ENCODE measurements at regions not wholly inside any gene's neighbourhood (a gene's known extent, or its start where the extent isn't known, plus 50 kb on each side); places are given as distances from the start of the nearest gene placed in this dataset.

DNA sequence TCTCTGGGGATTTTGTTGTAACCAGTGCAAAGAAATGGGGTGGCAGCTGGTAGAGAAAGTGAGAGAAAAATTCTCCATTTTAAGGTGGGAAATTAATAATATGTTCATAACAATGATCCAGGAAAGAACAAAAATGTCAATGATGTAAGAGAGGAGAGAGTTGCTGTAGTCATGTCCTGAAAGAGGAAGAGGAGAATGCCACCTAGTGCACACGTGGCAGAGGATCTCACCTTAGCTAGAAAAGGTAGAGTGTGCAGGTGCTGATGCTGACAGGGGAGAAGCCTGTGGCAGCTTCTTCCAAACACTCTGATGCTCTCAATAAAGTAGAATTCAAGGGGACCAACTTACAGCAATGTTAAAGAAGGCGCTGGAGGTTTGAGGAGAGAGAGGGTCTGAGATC, 282.9 kb upstream of the PKDCC start:
- no peak for DNase-seq (ENCODE audit: low read depth, low spot score)

DNA sequence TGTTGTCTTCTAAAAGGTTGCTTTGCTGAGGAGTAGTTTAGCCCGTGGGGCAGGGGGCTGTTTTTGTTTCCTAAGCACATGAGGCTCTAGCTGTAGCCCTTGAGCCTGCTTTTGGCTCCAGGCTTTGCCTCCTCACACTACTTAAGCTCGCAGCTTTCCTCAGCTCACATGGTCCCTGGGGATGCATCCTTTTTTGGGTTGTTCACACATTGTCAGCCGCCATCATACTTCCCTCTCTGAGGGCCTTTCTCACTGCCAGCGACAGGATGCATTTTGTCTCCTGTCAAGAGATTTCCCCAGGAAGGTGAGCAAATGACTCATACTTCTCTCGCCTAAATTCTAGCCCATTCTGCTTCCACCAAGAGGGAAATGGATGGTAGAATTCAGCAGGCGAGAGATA, 279.5 kb upstream of the PKDCC start:
- no peak for DNase-seq (ENCODE audit: low read depth, low spot score)

DNA sequence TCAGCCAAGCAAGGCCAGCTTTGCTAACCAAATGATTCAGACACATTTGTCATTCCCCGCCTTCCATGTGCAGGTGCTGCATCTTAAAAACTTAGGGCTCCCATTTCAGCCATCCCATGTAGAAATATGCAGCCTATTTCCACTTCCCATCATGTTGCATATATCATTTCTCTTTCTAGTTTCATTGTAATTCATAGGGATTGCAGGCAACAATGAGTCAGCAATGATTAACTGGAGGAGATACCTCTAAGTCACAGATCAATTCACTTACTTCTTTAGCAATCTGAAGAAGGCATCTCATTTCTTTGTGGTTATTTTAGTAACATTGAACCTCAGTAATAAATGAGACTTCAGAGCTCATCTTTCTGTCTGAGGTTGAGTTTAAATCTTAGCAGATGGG, 276.1 kb upstream of the PKDCC start:
- no peak for DNase-seq (ENCODE audit: low read depth, low spot score)

DNA sequence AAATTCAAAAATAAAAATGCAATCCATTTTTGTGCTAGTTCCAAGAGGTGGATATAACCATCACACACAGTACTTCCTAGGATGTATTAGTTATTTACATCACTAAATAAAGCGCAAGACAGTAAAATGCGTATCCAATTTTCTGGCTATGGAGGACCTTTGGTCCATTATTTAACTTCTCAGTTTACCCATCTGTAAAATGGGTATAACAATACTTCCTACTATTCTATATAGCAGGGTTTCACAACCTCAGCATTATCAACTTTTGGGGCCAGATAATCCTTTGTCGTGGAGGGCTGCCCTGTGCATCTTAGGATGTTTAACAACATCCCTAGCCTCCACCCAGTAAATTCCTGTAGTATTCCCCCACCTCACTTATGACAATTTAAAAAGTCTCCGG, 275.1 kb upstream of the PKDCC start:
- DNase-seq (ENCODE audit: low read depth, low spot score) = no peak

DNA sequence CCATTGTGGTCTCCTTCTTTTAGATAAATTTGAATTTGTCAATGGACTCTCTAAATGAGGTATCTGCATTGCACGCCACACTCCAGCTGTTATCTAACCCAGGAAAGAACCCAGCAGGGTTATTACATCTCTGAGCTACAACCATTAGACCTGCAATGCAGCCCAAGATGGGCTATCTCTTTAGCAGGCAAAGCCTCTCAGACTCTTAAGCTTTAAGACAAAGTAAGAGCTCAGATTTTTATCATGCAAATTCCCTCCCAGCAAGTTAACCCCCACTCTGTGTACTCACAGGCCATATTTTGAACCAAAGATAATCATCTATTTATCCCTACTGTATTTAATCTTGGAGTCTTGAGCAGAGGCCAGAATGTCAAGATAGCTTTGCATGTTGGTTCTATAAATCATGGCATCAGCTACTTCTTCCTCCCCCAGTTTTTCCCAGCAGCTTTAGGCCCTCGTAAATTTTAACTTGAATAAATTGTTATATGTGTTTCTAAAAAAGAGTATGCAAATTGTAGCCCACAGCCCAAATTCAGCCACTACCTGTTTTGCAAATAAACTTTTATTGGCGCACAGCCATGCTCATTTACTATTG, 273.7 kb upstream of the PKDCC start:
- DNase-seq (ENCODE audit: low read depth, low spot score) = no peak

DNA sequence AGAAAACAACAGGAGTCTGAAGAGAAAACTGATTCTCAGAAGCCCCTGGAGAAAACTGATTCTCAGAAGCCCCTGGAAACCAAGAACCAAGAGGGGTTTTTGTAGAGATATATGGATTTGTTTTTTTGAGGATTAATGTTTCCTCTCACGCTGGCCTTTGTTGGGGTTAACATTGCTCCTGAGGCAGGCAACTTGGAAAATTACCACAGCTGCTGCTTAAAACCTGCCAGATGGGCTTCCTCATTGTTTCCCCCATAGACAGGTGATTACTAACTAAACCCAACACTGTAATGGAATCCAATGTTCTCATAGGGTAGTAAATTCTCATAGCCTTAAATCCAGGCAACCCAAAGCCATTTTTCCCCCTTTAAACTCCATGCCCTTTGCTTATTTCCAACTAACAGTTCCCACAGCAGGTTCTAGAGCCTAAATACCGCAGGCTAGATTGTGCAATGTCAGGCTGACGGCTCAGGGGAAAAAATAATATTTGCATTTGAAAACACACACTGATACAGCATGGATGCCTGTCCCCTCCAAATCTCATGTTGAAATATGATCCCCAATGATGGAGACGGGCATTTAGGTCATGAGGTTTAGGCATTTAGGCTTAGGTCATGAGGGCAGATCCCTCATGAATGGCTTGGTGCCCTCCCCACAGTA, 272.3 kb upstream of the PKDCC start:
- no peak for DNase-seq (ENCODE audit: low read depth, low spot score)

DNA sequence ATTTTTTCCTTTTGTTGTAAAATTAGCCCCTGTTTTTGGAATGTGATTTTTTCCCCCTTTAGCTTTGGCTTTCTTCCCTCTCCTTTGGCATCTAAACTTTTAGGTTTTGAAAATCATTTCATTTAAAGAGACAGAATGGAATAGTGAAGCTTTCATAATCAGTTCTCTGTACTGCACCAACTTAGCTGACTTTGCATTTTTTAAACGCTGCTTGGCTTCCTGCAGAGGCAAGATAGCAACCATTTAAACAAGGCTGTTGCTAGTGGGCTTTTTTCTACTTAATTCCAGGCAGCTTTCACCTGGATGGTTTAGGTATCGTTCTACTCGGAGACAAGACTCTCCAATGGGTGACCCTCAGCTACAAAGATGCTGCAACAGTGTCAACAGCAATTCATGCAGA, 267.9 kb upstream of the PKDCC start:
- no peak for DNase-seq (ENCODE audit: low read depth, low spot score)

DNA sequence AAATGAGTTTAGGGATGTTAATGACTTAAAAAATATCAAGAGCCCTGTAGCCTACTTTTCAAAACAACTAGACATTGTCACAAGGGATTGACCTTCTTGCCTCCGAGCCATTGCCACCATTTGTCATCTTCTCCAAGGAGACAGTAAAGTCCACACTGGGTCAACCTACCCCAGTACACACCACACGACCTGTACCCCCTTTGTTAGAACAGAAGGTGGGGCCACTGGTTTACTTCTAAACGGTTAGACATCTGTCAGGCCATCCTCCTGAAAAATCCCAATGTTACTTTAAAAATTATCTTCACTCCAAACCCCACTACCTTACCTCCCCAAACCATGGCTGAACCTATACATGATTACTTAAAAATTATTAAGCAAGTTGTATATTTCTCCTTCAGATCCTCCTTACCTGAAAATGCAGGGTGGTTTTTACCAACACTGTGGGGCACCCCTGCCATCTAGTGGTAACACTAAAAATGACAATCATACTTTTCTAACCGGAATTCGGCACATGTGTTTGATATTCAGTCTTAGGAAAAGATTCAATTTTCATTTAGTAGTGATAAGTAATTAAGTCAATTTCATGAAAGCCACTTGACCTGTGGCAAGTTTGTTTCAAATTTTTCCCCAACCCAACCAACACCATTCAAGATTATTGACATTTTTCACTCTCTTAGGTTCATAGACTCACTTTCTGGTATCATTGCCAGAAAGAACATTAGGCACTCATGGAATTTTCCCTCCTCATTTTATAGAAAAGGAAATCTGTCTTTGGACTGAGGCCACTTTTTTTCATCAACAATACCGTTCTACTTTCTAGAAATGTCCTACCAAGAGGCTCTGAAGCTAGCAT, 265.3 kb upstream of the PKDCC start:
- DNase-seq (ENCODE audit: low read depth, low spot score) = no peak

DNA sequence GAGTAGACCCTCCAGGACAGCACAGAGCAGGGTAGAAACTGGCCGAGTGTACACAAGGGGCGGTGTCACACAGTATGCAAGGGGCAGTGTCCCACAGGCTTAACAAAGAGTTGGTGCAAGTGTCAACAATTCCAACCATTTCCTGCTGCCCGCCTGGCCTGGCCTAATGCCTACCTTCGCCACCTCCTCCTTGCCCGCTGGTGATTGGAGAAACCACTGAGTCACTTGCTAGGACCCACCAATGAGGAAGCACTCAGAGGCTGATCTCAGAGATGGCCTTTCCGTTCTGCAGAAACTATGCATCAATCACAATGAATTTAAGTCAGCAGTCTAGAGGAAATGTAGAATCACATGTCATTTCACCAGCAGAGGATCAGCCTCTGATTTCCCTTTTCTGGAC, 263.3 kb upstream of the PKDCC start:
- no peak for DNase-seq (ENCODE audit: low read depth, low spot score)

DNA sequence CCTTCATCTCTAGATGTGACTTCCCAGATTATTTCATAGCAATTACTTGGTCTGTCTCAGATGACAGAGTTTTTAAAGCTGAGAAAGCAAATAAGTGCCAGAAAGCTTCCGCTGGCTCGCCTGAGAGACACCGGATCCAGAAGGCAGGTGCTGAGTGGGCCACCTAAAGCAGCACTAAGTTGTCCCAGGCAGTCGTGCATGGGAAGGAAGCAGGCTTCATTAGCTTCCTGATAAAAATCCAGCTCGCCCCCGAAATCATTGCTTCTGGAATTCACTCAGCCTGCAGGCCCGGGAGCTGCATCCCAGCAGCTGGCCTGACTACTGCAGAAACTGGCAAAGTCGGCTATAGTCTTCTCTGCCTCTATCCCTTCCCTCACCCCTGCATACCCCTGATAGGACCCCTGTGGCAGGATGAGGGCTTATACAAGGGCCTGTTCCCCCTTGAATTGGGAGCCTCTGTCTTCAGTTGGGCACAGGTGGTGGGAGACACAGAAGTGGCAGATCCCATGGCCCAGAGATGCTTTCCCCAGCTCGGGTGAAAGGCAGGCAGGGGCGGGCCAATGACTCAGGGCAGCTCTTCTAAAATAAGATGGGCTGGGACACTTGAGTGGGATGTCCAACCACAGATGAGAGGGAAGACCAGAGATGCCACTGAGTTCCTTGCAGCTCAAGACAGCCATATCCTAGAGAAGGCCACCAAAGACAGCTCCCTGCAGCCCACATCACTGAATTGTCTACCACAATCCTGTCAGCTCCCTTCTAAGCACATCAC, 262.4 kb upstream of the PKDCC start:
- no peak for DNase-seq (ENCODE audit: low read depth, low spot score)

DNA sequence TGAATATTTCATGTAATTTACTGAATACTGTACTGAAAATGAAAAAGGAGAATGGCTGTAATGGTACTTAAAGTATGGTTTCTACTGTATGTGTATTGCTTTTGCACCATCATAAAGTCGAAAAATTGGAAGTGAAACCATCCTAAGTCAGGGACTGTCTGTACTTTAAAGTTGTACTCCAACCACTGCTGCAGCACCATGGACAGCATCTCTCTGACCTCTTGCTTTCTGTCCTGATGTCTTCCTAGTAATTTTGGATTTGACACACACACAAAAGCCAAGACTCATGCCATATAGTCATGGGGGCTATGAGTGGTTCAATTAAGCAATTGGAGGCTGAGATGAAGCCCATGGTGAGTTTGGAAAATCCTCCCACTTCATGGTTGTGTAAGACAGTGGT, 256.3 kb upstream of the PKDCC start:
- no peak for DNase-seq (ENCODE audit: low read depth, low spot score)

DNA sequence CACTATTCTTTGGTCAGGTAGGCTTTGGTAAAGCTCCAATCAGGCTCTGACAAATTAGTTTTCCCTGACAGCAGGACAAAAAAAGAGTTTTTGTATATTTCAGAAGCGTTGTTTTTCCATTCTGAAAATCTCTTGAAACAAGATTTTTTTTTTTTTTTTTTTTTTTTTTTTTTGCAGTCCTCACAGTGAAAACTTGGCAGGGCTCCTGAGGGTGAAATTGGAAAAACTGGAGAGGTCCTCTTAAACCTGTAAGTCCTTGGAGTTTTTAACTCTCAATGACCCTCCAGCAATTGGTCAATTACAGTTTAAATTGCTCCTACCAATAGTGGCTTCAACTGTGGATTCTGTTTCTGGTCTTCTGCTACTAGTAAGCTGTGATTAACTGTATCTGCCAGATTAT, 244.5 kb upstream of the PKDCC start:
- DNase-seq (ENCODE audit: low read depth, low spot score) = no peak

DNA sequence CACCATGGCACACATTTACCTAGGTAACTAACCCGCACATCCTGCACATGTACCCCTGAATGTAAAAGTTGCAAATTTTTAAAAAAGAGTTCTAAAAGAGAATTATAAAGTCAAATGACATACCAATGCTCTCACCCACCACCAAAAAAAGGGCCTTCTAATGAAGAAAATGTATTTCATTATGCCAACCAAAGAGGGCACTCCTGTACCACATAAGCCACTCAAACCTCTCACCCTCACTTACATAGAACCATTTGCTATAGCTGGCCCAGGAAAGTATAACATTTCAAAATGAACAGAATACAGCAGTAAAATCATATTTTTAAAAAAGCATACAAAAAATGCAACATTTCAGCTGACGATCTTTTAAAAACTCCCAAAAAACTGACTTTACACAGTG, 241.5 kb upstream of the PKDCC start:
- no peak for DNase-seq (ENCODE audit: low read depth, low spot score)

DNA sequence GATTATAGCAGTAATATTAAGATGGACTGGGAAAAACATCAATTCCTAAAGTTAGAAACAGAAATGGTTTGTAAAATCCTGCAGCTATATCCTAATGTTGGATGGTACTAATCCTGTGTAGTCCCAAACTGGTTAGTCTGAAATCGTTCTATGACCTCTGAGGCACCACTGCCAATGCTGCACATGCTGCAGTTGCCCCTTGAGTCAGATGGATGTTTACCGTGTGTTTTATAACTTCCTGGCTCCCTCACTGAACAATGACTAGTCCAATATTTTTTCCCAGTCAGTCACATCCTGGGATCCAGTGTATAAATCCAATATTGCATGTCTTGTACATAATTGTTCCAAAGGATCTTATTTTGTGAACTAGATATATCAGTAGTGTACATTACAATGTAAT, 226.7 kb upstream of the PKDCC start:
- no peak for DNase-seq (ENCODE audit: low read depth, low spot score)

DNA sequence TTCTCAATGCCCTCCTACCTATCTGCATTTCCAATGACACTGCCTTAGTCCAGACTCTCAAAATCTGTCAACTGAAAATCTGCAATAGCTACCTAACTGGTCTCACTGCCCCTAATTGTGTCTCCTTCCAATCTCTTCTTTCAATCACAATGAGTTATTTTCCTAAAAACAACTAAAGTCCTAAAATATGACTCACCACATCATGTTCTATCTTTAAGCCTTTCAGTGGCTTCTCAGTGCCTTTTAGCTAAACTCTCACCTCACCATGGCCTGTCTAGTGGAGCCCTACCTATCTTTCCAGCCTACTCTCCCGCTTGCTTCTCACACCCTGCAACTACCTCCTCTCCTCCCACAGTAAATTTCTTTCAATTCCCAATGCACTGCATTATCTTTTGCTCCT, 220.9 kb upstream of the PKDCC start:
- DNase-seq (ENCODE audit: low read depth, low spot score) = no peak

DNA sequence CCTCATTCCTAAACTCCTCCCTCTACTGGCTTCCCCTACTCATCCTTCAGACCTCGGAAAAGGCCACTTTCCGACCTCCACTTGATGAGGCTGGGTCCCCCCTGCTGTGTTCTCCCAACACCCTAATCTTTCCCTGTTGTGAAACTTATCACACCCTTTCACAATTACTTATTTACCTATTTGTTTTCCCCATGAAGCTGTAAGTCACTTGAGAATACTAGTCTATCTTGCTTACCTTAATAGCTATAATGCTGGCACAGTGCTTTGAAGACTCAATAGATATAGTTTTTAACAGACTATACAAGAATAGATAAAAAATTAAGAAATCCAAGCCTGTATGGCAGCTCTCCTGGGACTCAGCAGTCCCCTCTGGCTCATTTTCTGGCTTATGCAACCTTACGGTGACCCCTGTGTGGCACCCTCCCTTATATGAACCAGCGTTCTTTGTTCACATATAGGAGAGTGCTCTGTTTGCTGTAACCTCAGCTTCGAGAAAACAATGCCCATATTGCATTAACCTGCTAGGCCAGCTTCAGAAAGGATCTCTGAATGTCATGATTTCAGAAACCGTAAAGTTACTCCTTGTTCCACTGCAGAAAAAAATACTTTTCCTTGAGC, 220.4 kb upstream of the PKDCC start:
- DNase-seq (ENCODE audit: low read depth, low spot score) = no peak

DNA sequence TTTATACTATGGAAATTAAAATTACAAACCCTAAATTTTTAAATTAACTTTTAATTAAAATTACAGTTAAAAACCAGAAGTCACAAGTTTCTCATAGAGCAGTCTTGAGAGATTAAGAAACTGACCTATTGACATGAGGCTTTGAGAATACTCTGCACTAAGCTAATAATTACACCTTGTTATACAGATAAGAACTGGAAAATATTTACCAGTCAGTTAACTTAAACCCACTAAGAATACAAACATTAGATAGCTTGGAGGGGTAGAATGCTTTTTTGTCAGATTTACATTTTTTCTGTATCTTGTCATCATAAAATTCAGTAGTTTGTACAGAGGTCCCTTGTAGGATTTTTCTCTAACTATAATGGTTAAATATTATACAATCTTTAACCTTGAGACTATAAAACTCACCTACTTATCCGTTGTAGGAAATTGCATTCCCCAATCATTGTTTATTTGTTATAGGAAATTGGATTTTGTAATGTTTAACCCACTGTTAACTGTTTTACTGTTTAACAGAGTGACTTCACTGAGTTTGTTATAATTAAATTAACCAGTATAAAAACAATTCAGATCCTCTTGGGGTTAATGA, 219.7 kb upstream of the PKDCC start:
- no peak for DNase-seq (ENCODE audit: low read depth, low spot score)

DNA sequence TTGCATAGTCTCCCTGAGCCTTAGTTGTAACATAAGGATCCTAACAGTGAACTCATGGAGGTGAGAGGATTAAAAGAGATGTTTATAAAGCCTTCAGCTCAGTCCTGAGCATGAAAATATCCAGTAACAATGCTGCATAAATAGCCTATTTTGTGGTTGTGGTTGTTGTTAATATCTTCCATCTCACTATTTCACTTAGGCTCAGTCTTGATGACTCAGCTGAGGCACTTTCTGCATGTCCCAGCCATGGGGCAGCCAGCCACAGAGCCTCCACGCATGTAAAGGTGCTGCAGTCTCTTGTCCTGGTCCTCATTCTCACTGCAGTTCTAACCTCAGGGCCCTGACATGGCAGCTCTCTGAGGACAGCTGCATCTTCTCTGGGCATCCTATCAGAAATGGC, 218.8 kb upstream of the PKDCC start:
- DNase-seq (ENCODE audit: low read depth, low spot score) = no peak

DNA sequence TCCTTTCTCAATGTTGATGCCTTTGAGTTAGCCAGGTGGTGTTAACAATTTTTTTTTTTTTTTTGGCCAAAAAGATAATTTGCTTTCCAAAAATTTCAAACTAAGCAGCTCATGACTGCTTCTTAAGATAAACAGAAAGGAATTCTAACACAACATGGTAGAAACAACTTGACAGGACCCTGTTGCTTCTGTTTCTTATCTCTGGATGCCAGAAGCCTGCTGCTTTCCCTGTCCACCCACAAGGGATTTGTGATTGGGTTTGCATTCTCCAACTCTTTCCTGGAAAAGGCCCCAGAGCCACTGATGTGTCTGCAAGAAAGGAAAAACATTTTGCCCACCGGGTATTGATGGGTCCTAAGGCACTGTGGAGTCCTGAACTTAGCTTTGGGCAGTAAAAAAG, 217.2 kb upstream of the PKDCC start:
- no peak for DNase-seq (ENCODE audit: low read depth, low spot score)

DNA sequence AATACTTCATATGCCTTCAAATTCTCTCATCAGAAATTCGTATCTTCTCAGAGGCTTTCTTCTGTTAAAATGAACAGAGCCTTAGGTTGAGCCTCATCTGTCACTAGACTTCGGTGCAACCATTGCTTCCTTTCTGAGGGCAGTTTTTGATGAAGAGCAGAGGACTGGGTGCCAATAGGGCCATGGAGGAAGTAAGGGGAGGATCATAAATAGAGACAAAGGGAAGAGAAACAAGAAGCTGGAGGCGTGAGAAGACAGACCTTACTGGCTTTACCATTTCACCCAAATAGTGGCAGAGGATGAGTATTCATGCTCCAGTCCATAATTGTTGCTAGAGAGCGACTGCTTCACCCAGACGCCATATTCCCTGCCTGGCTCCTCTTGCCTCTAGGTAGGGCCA, 215.6 kb upstream of the PKDCC start:
- no peak for DNase-seq (ENCODE audit: low read depth, low spot score)

DNA sequence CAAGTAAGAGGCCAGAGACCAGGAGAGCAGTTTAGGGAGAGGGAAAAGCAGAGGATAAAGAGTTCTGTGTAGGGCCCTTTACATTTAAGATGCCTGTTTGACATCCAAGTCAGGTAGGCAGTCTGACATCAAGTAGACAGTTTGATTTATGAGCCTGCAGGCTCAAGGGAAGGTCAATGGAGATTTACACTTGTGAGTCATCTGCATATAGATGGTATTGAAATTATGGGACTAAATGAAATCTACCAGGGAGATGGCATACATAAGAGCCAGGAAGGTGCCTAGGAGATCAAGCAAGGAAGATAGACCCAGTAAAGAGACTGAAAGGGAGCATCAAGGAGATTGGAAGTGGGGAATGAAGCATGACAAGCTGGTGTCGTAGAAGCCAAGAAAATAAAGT, 212.4 kb upstream of the PKDCC start:
- no peak for DNase-seq (ENCODE audit: low read depth, low spot score)

DNA sequence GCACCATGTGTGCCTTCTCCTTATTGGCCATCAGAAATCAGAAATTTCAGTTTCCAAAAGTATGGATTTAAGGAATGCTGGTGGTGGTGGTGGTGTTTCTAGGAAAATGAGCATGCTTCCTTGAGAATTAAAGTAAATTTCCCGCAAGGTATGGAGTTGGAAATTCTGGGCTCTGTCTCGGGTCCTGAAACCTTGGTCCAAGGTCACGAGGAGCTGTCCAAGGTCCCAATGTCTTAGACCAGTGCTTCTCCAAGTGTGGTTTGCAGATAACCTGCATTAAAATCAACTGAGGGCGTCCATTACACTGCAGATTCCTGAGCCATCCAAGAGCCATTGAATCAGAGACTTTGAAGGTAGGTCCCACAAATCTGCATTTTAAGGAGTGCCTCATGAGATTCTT, 210.9 kb upstream of the PKDCC start:
- no peak for DNase-seq (ENCODE audit: low read depth, low spot score)

Measured in activated naive CD8-positive, alpha-beta T cell treated with anti-CD3 and anti-CD28 coated beads, Interleukin-2, amount 50 U/mL, for 16 hours (primary cell).